ENCODE measurements at regions not wholly inside any gene's neighbourhood (a gene's known extent, or its start where the extent isn't known, plus 50 kb on each side); places are given as distances from the start of the nearest gene placed in this dataset.

DNA sequence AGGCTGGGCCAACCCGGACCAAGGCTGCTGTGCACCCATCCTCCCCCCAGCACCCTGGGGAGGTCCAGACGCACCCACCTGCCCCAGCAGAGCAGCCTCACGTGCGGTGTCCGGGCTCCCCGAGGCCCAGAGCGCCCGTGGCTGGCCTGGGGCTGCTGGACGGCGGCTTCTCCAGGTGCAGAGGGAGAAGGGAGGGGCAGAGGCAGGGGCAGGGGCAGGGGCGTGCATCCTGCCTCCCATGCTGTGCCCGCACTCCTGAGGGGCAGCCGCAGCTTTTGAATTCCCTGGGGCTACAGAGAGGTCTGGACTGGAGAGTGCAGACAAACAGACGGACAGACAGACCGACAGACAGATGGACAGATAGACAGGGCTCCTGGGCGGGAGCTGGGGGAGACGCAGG, 83.6 kb upstream of the PRR5 start:
- TF ChIP-seq POLR2AphosphoS5 (IDR thresholded peaks at IDR 0.05; ENCODE audit: borderline replicate concordance, low read depth, low read length) (no peak), FOXP2 (optimal IDR thresholded peaks at IDR 0.05; ENCODE audit: control extremely low read depth, extremely low read length, insufficient read depth) (no peak), EZH2 (IDR thresholded peaks at IDR 0.05) (no peak)
- H3K9ac ChIP-seq (ENCODE audit: insufficient read length), result no peak overlapping the region
- no peak overlapping the region for H3K4me3 ChIP-seq
- H3K27ac ChIP-seq, result no peak overlapping the region
- H3K9me3 ChIP-seq (ENCODE audit: low read depth, low read length), result no peaks in the 10 kb centered on the region
- no peaks in the 10 kb centered on the region for H3K36me3 ChIP-seq (ENCODE audit: insufficient read depth, low read length)
- DNase-seq (ENCODE audit: low read depth, low spot score), result no peak

DNA sequence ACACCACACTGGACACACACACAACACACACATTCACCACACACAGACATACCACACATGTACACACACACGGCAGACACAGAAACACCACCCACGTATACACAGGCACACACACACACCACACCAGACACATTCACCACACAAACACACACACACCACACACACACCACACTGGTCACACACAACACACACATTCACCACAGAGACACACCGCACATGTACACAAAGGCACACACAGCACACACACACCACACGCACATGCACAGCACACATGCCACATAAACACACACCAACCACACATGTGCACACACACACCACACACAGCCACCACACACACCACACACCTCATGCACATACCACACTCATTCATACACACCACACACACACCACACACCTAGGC, 84.2 kb upstream of the PRR5 start:
- TF ChIP-seq FOXP2 (optimal IDR thresholded peaks at IDR 0.05; ENCODE audit: control extremely low read depth, extremely low read length, insufficient read depth) (no peak), POLR2AphosphoS5 (IDR thresholded peaks at IDR 0.05; ENCODE audit: borderline replicate concordance, low read depth, low read length) (no peak)
- H3K36me3 ChIP-seq (ENCODE audit: insufficient read depth, low read length), result no peaks in the 10 kb centered on the region
- no peaks in the 10 kb centered on the region for H3K9me3 ChIP-seq (ENCODE audit: low read depth, low read length)
- no peak overlapping the region for H3K4me3 ChIP-seq
- no peak overlapping the region for H3K27ac ChIP-seq
- no peak for DNase-seq (ENCODE audit: low read depth, low spot score)
- H3K9ac ChIP-seq (ENCODE audit: insufficient read length), result no peak overlapping the region

DNA sequence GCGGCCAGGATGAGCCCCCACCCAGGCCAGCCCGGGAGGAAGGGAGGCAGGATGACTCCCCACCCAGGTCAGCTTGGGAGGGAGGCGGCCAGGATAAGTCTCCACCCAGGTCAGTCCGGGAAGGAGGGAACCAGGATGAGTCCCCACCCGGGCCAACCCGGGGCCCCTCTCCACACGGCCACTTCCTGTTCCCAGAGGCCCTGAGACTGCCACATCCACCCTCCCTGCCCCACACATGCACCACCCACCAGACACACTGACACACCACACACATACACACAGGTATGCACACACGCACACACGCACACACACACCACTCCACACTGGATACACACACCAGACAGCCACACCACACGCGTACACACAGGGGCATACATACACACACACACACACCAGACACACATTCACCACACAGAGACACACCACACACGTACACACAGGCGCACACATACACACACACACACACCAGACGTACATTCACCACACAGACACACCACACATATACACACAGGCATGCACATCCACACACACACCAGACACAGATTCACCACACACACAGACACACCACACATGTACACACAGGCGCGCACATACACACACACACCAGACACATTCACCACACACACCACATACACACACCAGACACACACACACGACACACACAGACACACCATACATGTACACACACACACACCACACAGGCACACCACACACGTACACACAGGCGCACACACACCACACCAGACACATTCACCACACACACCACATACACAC, 84.9 kb upstream of the PRR5 start:
- DNase-seq (ENCODE audit: low read depth, low spot score), result no peak
- Histone ChIP-seq H3K9ac (ENCODE audit: insufficient read length) (no peak overlapping the region), H3K9me3 (ENCODE audit: low read depth, low read length) (no peaks in the 10 kb centered on the region), H3K36me3 (ENCODE audit: insufficient read depth, low read length) (no peaks in the 10 kb centered on the region), H3K27ac (no peak overlapping the region), H3K4me3 (no peak overlapping the region)
- TF ChIP-seq FOXP2 (optimal IDR thresholded peaks at IDR 0.05; ENCODE audit: control extremely low read depth, extremely low read length, insufficient read depth) (no peak), EZH2 (IDR thresholded peaks at IDR 0.05) (no peak), POLR2AphosphoS5 (IDR thresholded peaks at IDR 0.05; ENCODE audit: borderline replicate concordance, low read depth, low read length) (no peak)

DNA sequence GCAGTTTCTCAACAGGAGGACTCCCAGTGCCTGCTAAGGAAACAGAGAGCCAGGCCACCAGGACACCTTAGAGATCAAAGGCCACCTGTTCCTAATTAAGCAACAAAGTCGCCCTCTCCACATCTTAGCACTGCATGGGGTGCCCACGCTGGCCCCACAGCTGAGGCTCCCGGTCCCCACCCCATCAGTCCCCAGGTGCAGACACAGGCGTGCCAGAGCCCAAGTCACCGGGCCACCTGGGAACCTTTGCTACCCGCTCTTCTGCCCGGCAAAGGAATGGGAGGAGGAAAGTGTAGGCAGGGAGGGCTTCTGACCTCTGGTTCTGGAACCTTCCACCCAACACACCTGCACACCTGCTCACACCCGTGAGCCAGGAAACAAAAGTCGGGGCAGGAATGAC, 85.5 kb upstream of the PRR5 start:
- no peak overlapping the region for H3K9ac ChIP-seq (ENCODE audit: insufficient read length)
- no peaks in the 10 kb centered on the region for H3K9me3 ChIP-seq (ENCODE audit: low read depth, low read length)
- TF ChIP-seq FOXP2 (optimal IDR thresholded peaks at IDR 0.05; ENCODE audit: control extremely low read depth, extremely low read length, insufficient read depth) (no peak), POLR2AphosphoS5 (IDR thresholded peaks at IDR 0.05; ENCODE audit: borderline replicate concordance, low read depth, low read length) (no peak), EZH2 (IDR thresholded peaks at IDR 0.05) (no peak)
- no peaks in the 10 kb centered on the region for H3K36me3 ChIP-seq (ENCODE audit: insufficient read depth, low read length)
- no peak overlapping the region for H3K27ac ChIP-seq
- no peak for DNase-seq (ENCODE audit: low read depth, low spot score)
- H3K4me3 ChIP-seq, result no peak overlapping the region

DNA sequence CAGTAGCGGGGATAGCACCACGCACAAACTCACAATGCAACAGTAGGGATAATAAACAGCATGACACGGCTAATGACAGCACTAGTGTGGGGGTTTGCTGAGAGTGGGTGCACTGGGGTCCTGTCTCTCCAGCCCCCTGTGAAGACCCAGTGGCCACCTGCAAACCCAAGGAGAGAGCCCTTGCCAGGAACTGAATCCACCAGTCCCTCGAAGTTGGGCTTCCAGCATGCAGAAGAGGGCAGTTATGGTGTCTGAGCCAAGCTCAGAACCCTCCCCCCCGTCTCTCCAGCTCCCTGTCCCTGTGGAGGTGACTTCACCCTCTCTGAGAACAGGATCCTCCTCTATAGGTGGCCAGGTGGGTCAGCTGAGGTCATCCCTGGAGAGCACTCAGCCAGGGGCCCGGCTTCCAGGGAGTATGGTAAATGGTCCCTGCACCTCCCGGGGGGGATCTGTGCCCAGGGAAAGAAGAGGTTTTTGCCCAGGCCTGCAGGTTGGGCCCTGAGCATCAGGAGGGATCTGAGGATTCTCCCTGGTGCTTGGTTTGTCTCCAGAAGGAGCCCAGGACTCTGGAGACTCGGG, 86.3 kb upstream of the PRR5 start:
- Histone ChIP-seq H3K36me3 (ENCODE audit: insufficient read depth, low read length) (no peaks in the 10 kb centered on the region), H3K9me3 (ENCODE audit: low read depth, low read length) (no peaks in the 10 kb centered on the region), H3K9ac (ENCODE audit: insufficient read length) (no peak overlapping the region), H3K27ac (no peak overlapping the region), H3K4me3 (no peak overlapping the region)
- TF ChIP-seq POLR2AphosphoS5 (IDR thresholded peaks at IDR 0.05; ENCODE audit: borderline replicate concordance, low read depth, low read length), result no peak
- no peak for TF ChIP-seq FOXP2 (optimal IDR thresholded peaks at IDR 0.05; ENCODE audit: control extremely low read depth, extremely low read length, insufficient read depth)
- no peak for TF ChIP-seq EZH2 (IDR thresholded peaks at IDR 0.05)
- no peak for DNase-seq (ENCODE audit: low read depth, low spot score)

DNA sequence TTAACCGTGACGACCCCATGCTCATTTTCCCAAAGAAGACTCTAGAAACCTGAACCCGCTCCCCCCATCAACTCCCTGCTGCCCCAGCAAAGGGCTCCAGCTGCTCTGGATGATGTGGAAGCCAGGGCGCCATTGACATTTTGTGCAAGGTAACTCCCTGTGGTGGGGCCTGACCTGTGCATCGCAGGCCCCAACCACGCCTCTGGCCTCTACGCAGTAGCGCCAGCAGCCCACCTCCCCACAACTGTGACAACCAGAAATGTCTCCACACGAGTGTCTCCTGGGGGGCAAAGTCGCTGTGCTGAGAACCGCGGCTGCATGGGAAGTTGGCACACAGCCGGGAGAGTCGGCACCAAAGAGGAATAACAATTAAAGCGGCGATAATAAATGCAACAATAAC, 86.9 kb upstream of the PRR5 start:
- H3K9ac ChIP-seq (ENCODE audit: insufficient read length), result no peak overlapping the region
- no peaks in the 10 kb centered on the region for H3K36me3 ChIP-seq (ENCODE audit: insufficient read depth, low read length)
- no peak overlapping the region for H3K27ac ChIP-seq
- H3K4me3 ChIP-seq, result no peak overlapping the region
- TF ChIP-seq POLR2AphosphoS5 (IDR thresholded peaks at IDR 0.05; ENCODE audit: borderline replicate concordance, low read depth, low read length) (no peak), EZH2 (IDR thresholded peaks at IDR 0.05) (no peak), FOXP2 (optimal IDR thresholded peaks at IDR 0.05; ENCODE audit: control extremely low read depth, extremely low read length, insufficient read depth) (no peak)
- H3K9me3 ChIP-seq (ENCODE audit: low read depth, low read length), result no peaks in the 10 kb centered on the region
- no peak for DNase-seq (ENCODE audit: low read depth, low spot score)

DNA sequence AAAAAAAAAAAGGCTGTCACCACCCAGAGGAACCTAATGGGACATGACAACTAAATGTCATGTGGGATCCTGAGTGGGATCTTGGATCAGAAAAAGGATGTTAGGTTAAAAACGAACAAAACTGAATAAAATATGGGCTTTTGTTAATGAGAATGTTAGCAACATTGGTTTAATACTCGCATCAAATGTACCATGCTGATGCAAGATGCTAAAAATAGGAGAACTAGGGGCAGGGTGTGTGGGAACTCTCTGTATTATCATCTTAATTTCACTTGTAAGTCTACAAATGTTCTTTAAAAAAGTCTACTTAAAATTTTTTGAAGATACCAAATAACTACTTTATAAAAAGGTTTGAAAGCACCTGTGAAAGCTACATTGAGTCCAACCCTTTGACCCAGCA, 88.8 kb upstream of the PRR5 start:
- H3K36me3 ChIP-seq (ENCODE audit: insufficient read depth, low read length), result no peaks in the 10 kb centered on the region
- no peak overlapping the region for H3K9ac ChIP-seq (ENCODE audit: insufficient read length)
- no peak overlapping the region for H3K4me3 ChIP-seq
- no peak overlapping the region for H3K27ac ChIP-seq
- no peak for TF ChIP-seq EZH2 (IDR thresholded peaks at IDR 0.05)
- no peak for TF ChIP-seq POLR2AphosphoS5 (IDR thresholded peaks at IDR 0.05; ENCODE audit: borderline replicate concordance, low read depth, low read length)
- no peak for TF ChIP-seq FOXP2 (optimal IDR thresholded peaks at IDR 0.05; ENCODE audit: control extremely low read depth, extremely low read length, insufficient read depth)
- no peaks in the 10 kb centered on the region for H3K9me3 ChIP-seq (ENCODE audit: low read depth, low read length)
- no peak for DNase-seq (ENCODE audit: low read depth, low spot score)

DNA sequence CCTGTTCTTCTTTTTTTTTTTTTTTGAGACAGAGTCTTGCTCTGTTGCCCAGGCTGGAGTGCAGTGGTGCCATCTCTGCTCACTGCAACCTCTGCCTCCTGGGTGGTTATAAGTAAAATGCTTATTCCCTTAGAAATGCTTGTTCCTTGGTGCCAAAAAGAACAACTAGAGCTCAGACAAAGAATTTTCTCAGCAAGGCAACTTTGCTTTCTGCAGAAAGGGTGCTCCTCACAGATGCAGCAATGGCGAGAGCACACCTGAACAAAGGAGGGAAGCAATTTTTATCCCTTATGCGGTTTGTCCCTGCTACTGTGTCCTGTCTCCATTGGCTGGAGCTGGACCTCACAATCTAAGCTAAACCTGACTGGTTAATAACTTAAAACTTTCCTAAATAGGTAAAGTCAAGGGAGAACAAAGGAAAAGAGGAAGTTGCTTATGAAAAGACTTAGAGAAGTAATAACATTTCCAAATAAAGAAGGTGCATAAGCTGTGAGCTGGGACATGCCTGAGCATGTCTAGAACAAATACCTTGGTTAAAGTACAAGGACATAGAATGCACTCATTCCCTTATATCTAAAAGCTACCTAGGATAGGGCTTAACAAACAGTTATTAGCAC, 90.0 kb upstream of the PRR5 start:
- Histone ChIP-seq H3K9ac (ENCODE audit: insufficient read length) (no peak overlapping the region), H3K27ac (no peak overlapping the region), H3K9me3 (ENCODE audit: low read depth, low read length) (no peaks in the 10 kb centered on the region), H3K36me3 (ENCODE audit: insufficient read depth, low read length) (no peaks in the 10 kb centered on the region), H3K4me3 (no peak overlapping the region)
- no peak for DNase-seq (ENCODE audit: low read depth, low spot score)
- TF ChIP-seq EZH2 (IDR thresholded peaks at IDR 0.05), result no peak
- TF ChIP-seq FOXP2 (optimal IDR thresholded peaks at IDR 0.05; ENCODE audit: control extremely low read depth, extremely low read length, insufficient read depth), result no peak
- no peak for TF ChIP-seq POLR2AphosphoS5 (IDR thresholded peaks at IDR 0.05; ENCODE audit: borderline replicate concordance, low read depth, low read length)
